HepG2 (cell line): ENCODE measurements at regions not wholly inside any gene's neighbourhood (a gene's known extent, or its start where the extent isn't known, plus 50 kb on each side); places are given as distances from the start of the nearest gene placed in this dataset.

Experiments
- ATF4 ChIP-seq, 2 experiments: fragments of 450-650 bp in 1 of 2; sonication (generic) in 1 of 2; formaldehyde crosslinking; IDR thresholded peaks; 2 replicates each; pipeline versions ENCODE4 v1.5.0 to v1.8.0; 2020 to 2022; ENCODE audit warnings: mild to moderate bottlenecking in 1 of 2, missing genetic modification reagents in 1 of 2
- CREBL2 ChIP-seq: sonication (generic); formaldehyde crosslinking; IDR thresholded peaks from 2 replicates; pipeline ENCODE4 v1.8.1; 2023; ENCODE audit warnings: missing genetic modification reagents, mild to moderate bottlenecking, borderline replicate concordance
- CREM ChIP-seq, 2 experiments: sonication (generic) in 1 of 2; formaldehyde crosslinking in 1 of 2; IDR thresholded peaks; 2 replicates each; pipeline versions ENCODE4 v1.4.0 to v1.6.1; 2016 to 2020; ENCODE audit warnings: antibody characterized with exemption in 1 of 2, mild to moderate bottlenecking in 1 of 2, missing genetic modification reagents in 1 of 2
- FIP1L1 ChIP-seq: fragments of 200-400 bp; formaldehyde crosslinking; IDR thresholded peaks from 2 replicates; pipeline ENCODE4 v1.6.1; 2018; ENCODE audit warnings: low read depth, mild to moderate bottlenecking, low read length, moderate library complexity, borderline replicate concordance; ENCODE audit not compliant: insufficient read depth
- GTF2F1 ChIP-seq: fragments of 150-350 bp; IDR thresholded peaks from 2 replicates; pipeline ENCODE4 v1.6.1; 2014; ENCODE audit warnings: low read length
- HDAC1 ChIP-seq: sonication (generic); formaldehyde crosslinking; IDR thresholded peaks from 2 replicates; pipeline ENCODE4 v1.5.1; 2020; ENCODE audit warnings: mild to moderate bottlenecking, missing genetic modification reagents
- KDM6A ChIP-seq: IDR thresholded peaks from 2 replicates; pipeline ENCODE4 v1.6.1; 2016; ENCODE audit warnings: low read depth
- LRRFIP1 ChIP-seq: sonication (generic); formaldehyde crosslinking; conservative IDR thresholded peaks from 2 replicates; pipeline ENCODE4 v1.4.0; 2020; ENCODE audit warnings: missing genetic modification reagents
- MEIS1 ChIP-seq: sonication (generic); formaldehyde crosslinking; IDR thresholded peaks from 2 replicates; pipeline ENCODE4 v1.9.0; 2021; ENCODE audit warnings: mild to moderate bottlenecking, missing genetic modification reagents, moderate library complexity, borderline replicate concordance
- NR2C2 ChIP-seq: sonication (generic); formaldehyde crosslinking; IDR thresholded peaks from 2 replicates; pipeline ENCODE4 v1.4.0; 2020; ENCODE audit warnings: missing genetic modification reagents, mild to moderate bottlenecking, moderate library complexity, borderline replicate concordance
- RAD51 ChIP-seq: fragments of 450-650 bp; IDR thresholded peaks from 2 replicates; pipeline ENCODE4 v1.6.1; 2016; ENCODE audit warnings: borderline replicate concordance
- RORA ChIP-seq: sonication (generic); formaldehyde crosslinking; IDR thresholded peaks from 2 replicates; pipeline ENCODE4 v1.5.0; 2020; ENCODE audit warnings: mild to moderate bottlenecking, missing genetic modification reagents, moderate library complexity
- SIN3A ChIP-seq: IDR thresholded peaks from 2 replicates; pipeline ENCODE4 v1.6.1; 2011; ENCODE audit warnings: low read depth, mild to moderate bottlenecking, control low read depth, low read length, borderline replicate concordance
- SIX4 ChIP-seq: sonication (generic); formaldehyde crosslinking; IDR thresholded peaks from 2 replicates; pipeline ENCODE4 v1.4.0; 2020; ENCODE audit warnings: missing genetic modification reagents
- ZEB1 ChIP-seq: IDR thresholded peaks from 2 replicates; pipeline ENCODE4 v1.6.1; 2012; ENCODE audit warnings: mild to moderate bottlenecking, low read depth, inconsistent platforms; ENCODE audit not compliant: insufficient replicate concordance
- ZFP91 ChIP-seq: sonication (generic); formaldehyde crosslinking; IDR thresholded peaks from 2 replicates; pipeline ENCODE4 v1.9.0; 2022; ENCODE audit warnings: missing genetic modification reagents, mild to moderate bottlenecking, borderline replicate concordance
- ZFY ChIP-seq: sonication (generic); formaldehyde crosslinking; IDR thresholded peaks from 2 replicates; pipeline ENCODE4 v1.4.0; 2020; ENCODE audit warnings: missing genetic modification reagents
- ZKSCAN1 ChIP-seq: fragments of 150-350 bp; IDR thresholded peaks from 2 replicates; pipeline ENCODE4 v1.6.1; 2014; ENCODE audit warnings: low read length
- ZNF256 ChIP-seq: sonication (generic); formaldehyde crosslinking; conservative IDR thresholded peaks from 2 replicates; pipeline ENCODE4 v1.4.0; 2020; ENCODE audit warnings: missing genetic modification reagents
- ZNF563 ChIP-seq: sonication (generic); formaldehyde crosslinking; IDR thresholded peaks from 2 replicates; pipeline ENCODE4 v1.8.0; 2022; ENCODE audit warnings: mild to moderate bottlenecking, moderate library complexity, missing genetic modification reagents
- ZNF747 ChIP-seq: sonication (generic); formaldehyde crosslinking; IDR thresholded peaks from 2 replicates; pipeline ENCODE4 v1.8.1; 2023; ENCODE audit warnings: missing genetic modification reagents, mild to moderate bottlenecking, borderline replicate concordance
- ZNF777 ChIP-seq: sonication (generic); formaldehyde crosslinking; IDR thresholded peaks from 2 replicates; pipeline ENCODE4 v1.4.0; 2020; ENCODE audit warnings: missing genetic modification reagents
- TF ChIP-seq, protein P1 (sequence below): sonication (generic); formaldehyde crosslinking; IDR thresholded peaks from 2 replicates; pipeline ENCODE4 v1.4.0; 2020; ENCODE audit warnings: missing genetic modification reagents
- TF ChIP-seq, protein P2 (sequence below): sonication (generic); formaldehyde crosslinking; IDR thresholded peaks from 2 replicates; pipeline ENCODE4 v1.4.0; 2020; ENCODE audit warnings: missing genetic modification reagents

GRCh38 chr5:92887254-92887653 lies 693.8 kb downstream of the NR2F1-AS1 start (continued):
- TF ChIP-seq ZFP91 (CRISPR knock-in tag): no peak; the same call in 1 of the 2 replicates
- TF ChIP-seq FIP1L1: no peak
- TF ChIP-seq, protein P1, sequence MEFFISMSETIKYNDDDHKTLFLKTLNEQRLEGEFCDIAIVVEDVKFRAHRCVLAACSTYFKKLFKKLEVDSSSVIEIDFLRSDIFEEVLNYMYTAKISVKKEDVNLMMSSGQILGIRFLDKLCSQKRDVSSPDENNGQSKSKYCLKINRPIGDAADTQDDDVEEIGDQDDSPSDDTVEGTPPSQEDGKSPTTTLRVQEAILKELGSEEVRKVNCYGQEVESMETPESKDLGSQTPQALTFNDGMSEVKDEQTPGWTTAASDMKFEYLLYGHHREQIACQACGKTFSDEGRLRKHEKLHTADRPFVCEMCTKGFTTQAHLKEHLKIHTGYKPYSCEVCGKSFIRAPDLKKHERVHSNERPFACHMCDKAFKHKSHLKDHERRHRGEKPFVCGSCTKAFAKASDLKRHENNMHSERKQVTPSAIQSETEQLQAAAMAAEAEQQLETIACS (CRISPR knock-in tag): no peak
- no peak for TF ChIP-seq MEIS1
- TF ChIP-seq ZNF747 (CRISPR knock-in tag): no peak
- peak; percentile 88 for TF ChIP-seq NR2C2 (CRISPR knock-in tag)
- TF ChIP-seq ATF4 (CRISPR knock-in tag; IDR thresholded peaks at IDR 0.05): peak in 1 of 2 experiments; percentile 94; a peak in 2 of 4 replicates
- TF ChIP-seq, protein P2, sequence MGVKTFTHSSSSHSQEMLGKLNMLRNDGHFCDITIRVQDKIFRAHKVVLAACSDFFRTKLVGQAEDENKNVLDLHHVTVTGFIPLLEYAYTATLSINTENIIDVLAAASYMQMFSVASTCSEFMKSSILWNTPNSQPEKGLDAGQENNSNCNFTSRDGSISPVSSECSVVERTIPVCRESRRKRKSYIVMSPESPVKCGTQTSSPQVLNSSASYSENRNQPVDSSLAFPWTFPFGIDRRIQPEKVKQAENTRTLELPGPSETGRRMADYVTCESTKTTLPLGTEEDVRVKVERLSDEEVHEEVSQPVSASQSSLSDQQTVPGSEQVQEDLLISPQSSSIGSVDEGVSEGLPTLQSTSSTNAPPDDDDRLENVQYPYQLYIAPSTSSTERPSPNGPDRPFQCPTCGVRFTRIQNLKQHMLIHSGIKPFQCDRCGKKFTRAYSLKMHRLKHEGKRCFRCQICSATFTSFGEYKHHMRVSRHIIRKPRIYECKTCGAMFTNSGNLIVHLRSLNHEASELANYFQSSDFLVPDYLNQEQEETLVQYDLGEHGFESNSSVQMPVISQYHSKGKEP: no peak
- TF ChIP-seq ZNF256: no peak
- TF ChIP-seq ZNF777 (CRISPR knock-in tag): no peak
- TF ChIP-seq SIN3A: no peak
- no peak for TF ChIP-seq ZFY (CRISPR knock-in tag)
- TF ChIP-seq KDM6A: peak; percentile 95
- no peak for TF ChIP-seq RAD51
- no peak for TF ChIP-seq LRRFIP1 (CRISPR knock-in tag)
- no peak for TF ChIP-seq ZEB1
- TF ChIP-seq CREBL2 (CRISPR knock-in tag): no peak
- peak; percentile 86 for TF ChIP-seq SIX4 (CRISPR knock-in tag)
- TF ChIP-seq CREM (IDR thresholded peaks at IDR 0.05): peak; percentile 87
- TF ChIP-seq CREM (CRISPR knock-in tag; IDR thresholded peaks at IDR 0.05): no peak
- no peak for TF ChIP-seq RORA (CRISPR knock-in tag)
- peak; percentile 69 for TF ChIP-seq HDAC1 (CRISPR knock-in tag)
- no peak for TF ChIP-seq GTF2F1
- TF ChIP-seq ZNF563 (CRISPR knock-in tag): no peak
- TF ChIP-seq ZKSCAN1: no peak
